GM12878 (cell line): ENCODE measurements at regions not wholly inside any gene's neighbourhood (a gene's known extent, or its start where the extent isn't known, plus 50 kb on each side); places are given as distances from the start of the nearest gene placed in this dataset.

Experiments used
- ATAC-seq: fragments of 200-7000 bp; cut with Tn5 transposase; 3 replicates; pipeline ENCODE4 v1.9.1; 2020; ENCODE audit warnings: mild to moderate bottlenecking, moderate library complexity
- BruUV-seq: library from RNA; stranded (reverse); fragments of 400-500 nt; replicated peaks from 2 replicates; lab custom pipeline; 2021; lab: Mats Ljungman, UMichigan
- CTCF ChIA-PET: fragments of 300-600 bp; sonication (Branson Sonifier 250); formaldehyde crosslinking; extraction: SDS; loops from one replicate; lab custom pipeline; 2021; ENCODE audit warnings: inconsistent platforms; lab: Yijun Ruan, JAX
- POLR2A ChIA-PET: fragments of 350-600 bp; formaldehyde crosslinking; extraction: SDS; loops from one replicate; lab custom pipeline; 2021; ENCODE audit warnings: inconsistent platforms; lab: Charles Lee
- RAD21 ChIA-PET: fragments of 300-600 bp; sonication (Branson Sonifier 250); formaldehyde crosslinking; loops from one replicate; lab custom pipeline; 2023; ENCODE audit warnings: antibody characterized with exemption; ENCODE audit not compliant: unreplicated experiment; lab: Charles Lee
- SMC1A ChIA-PET: fragments of 300-600 bp; sonication (Branson Sonifier 250); formaldehyde crosslinking; loops from one replicate; lab custom pipeline; 2023; ENCODE audit not compliant: unreplicated experiment, uncharacterized antibody; lab: Charles Lee
- DNase-seq: peaks from one replicate; pipeline ENCODE4 v3.0.0-alpha.2; 2011; ENCODE audit warnings: low read depth, low spot score
- FAIRE-seq: peaks from 3 replicates; lab custom pipeline; 2011; peaks lifted over from hg19 to GRCh38; lab: Jason Lieb, UNC
- H2AFZ ChIP-seq: 2 replicates; pipeline ENCODE4 v1.6.0; 2011; ENCODE audit warnings: low read depth, low read length, control low read depth; ENCODE audit not compliant: control insufficient read depth
- H3K27ac ChIP-seq: 2 replicates; pipeline ENCODE4 v1.5.1; 2011; ENCODE audit warnings: control low read depth; ENCODE audit not compliant: control insufficient read depth, insufficient read depth
- H3K27me3 ChIP-seq, 2 experiments: replicated peaks in 1 of 2; 2 replicates each; pipeline versions ENCODE4 v1.6.0 to v1.6.1; 2011; ENCODE audit warnings: low read length in 1 of 2; ENCODE audit not compliant: control insufficient read depth in 2 of 2, insufficient read depth in 2 of 2
- H3K36me3 ChIP-seq, 2 experiments: 2 replicates each; pipeline ENCODE4 v1.5.1; 2011; ENCODE audit warnings: low read length in 1 of 2; ENCODE audit not compliant: control insufficient read depth in 2 of 2, insufficient read depth in 2 of 2
- H3K4me1 ChIP-seq: 2 replicates; pipeline ENCODE4 v1.6.1; 2011; ENCODE audit warnings: mild to moderate bottlenecking, low read length, moderate library complexity, mixed read lengths; ENCODE audit not compliant: control insufficient read depth, insufficient read depth
- H3K4me2 ChIP-seq: 2 replicates; pipeline ENCODE4 v1.6.0; 2011; ENCODE audit warnings: control low read depth; ENCODE audit not compliant: control insufficient read depth, insufficient read depth
- H3K4me3 ChIP-seq: fragments of 200-600 bp; sonication (generic); 2 replicates; pipeline ENCODE4 v1.5.1; 2016
- H3K79me2 ChIP-seq: 2 replicates; pipeline ENCODE4 v1.6.0; 2011; ENCODE audit warnings: low read length; ENCODE audit not compliant: control insufficient read depth, insufficient read depth
- H3K9ac ChIP-seq: 2 replicates; pipeline ENCODE4 v1.8.0; 2011; ENCODE audit warnings: low read length, control low read depth, mixed read lengths; ENCODE audit not compliant: control insufficient read depth, insufficient read depth
- H3K9me3 ChIP-seq: replicated peaks from 3 replicates; pipeline ENCODE4 v1.5.1; 2011; ENCODE audit warnings: mild to moderate bottlenecking, low read length; ENCODE audit not compliant: control insufficient read depth, insufficient read depth
- H4K20me1 ChIP-seq: 2 replicates; pipeline ENCODE4 v1.6.0; 2011; ENCODE audit not compliant: control insufficient read depth, insufficient read depth
- FOXM1 ChIP-seq: IDR thresholded peaks from 2 replicates; pipeline ENCODE4 v1.6.1; 2012; ENCODE audit warnings: low read depth, mild to moderate bottlenecking, inconsistent platforms, low read length, moderate library complexity
- MTA3 ChIP-seq: IDR thresholded peaks from 2 replicates; pipeline ENCODE4 v1.6.1; 2012; ENCODE audit warnings: low read length, inconsistent platforms, borderline replicate concordance
- NFXL1 ChIP-seq: fragments of 450-650 bp; IDR thresholded peaks from 2 replicates; pipeline ENCODE4 v1.6.1; 2017; ENCODE audit warnings: antibody characterized with exemption, mild to moderate bottlenecking, borderline replicate concordance
- NFYA ChIP-seq: IDR thresholded peaks from 2 replicates; pipeline ENCODE4 v1.6.1; 2011; ENCODE audit warnings: low read depth, mild to moderate bottlenecking, low read length, improper control_type of control experiment, borderline replicate concordance
- RAD51 ChIP-seq: fragments of 450-650 bp; IDR thresholded peaks from 2 replicates; pipeline ENCODE4 v1.6.1; 2016; ENCODE audit warnings: moderate library complexity, mild to moderate bottlenecking, inconsistent platforms
- RFX5 ChIP-seq: IDR thresholded peaks from 2 replicates; pipeline ENCODE4 v1.6.1; 2011; ENCODE audit warnings: low read depth, low read length, improper control_type of control experiment
- SIX5 ChIP-seq: IDR thresholded peaks from 2 replicates; pipeline ENCODE4 v1.6.1; 2011; ENCODE audit warnings: mild to moderate bottlenecking, low read depth, low read length, moderate library complexity; ENCODE audit not compliant: severe bottlenecking
- TAF1 ChIP-seq: IDR thresholded peaks from 2 replicates; pipeline ENCODE4 v1.6.1; 2011; ENCODE audit warnings: mild to moderate bottlenecking, low read depth, low read length, borderline replicate concordance
- WRNIP1 ChIP-seq: IDR thresholded peaks from 2 replicates; pipeline ENCODE4 v1.6.1; 2011; ENCODE audit warnings: low read depth, low read length, improper control_type of control experiment, borderline replicate concordance
- ZNF217 ChIP-seq: fragments of 450-650 bp; IDR thresholded peaks from 2 replicates; pipeline ENCODE4 v1.6.1; 2017; ENCODE audit warnings: antibody characterized with exemption, mild to moderate bottlenecking
- WGBS: methylation state at CpG from one replicate; pipeline ENCODE4 v1.1.6; 2016; ENCODE audit warnings: low lambda C conversion rate; ENCODE audit not compliant: insufficient replicate concordance, insufficient coverage; ENCODE audit errors: missing lambda C conversion rate; 5-methylcytosine and 5-hydroxymethylcytosine counted together
- in situ Hi-C: fragments of 300-500 bp; cut with MboI; formaldehyde crosslinking; loops from 9 replicates; pipeline ENCODE4 v1.14.3; 2018; ENCODE audit warnings: mixed read lengths
- intact Hi-C: fragments of 100-400 bp; cut with micrococcal nuclease; formaldehyde crosslinking; loops from one replicate; pipeline ENCODE4 v1.14.2; 2022; ENCODE audit not compliant: unreplicated experiment
- TF ChIP-seq, protein P1 (sequence below): IDR thresholded peaks from 2 replicates; pipeline ENCODE4 v1.6.1; 2011; ENCODE audit warnings: mild to moderate bottlenecking, low read depth, low read length, moderate library complexity; ENCODE audit not compliant: insufficient replicate concordance
- TF ChIP-seq, protein P2 (sequence below): fragments of 450-650 bp; formaldehyde crosslinking; IDR thresholded peaks from 2 replicates; pipeline ENCODE4 v1.4.0; 2020; ENCODE audit warnings: mild to moderate bottlenecking, moderate library complexity

DNA sequence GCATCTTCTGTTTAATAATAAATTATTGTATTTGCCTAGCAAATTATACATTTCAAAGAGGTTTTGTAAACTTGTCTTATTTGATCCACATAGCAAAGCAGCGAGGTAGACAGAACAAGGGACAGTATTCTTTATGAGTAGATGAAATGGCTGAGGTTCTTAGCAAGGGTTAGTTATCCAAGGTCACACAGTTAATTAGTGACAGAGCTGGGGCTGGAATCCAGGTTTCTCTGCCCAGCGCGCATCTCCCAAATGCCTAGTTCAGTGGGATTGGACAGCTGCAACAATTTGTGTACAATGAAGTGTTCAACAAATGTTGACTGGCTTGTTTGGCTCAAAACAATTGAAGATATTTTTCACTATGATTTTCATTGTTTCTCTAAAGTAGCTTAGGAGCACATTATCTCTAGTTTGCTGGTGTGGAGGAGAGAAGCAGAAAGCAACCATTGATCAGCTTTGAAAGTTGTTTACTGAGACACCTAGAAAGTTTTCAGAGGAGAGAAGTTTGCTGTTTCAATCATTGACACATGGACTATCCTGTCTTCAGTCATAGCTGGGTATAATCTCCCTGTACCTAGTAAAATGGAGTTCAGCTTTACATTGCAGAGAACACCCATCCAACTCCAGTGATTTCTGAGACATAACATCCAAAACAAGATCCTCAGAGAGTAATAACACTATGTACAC lies 270.6 kb downstream of the FAT3 start:
- no peak overlapping the region for H3K27ac ChIP-seq
- RAD21 ChIA-PET, result no interaction called here
- TF ChIP-seq NFXL1 (no peak), TAF1 (no peak)
- H3K9me3 ChIP-seq, result no peaks in the 10 kb centered on the region
- ATAC-seq, result no peak
- SMC1A ChIA-PET, result no interaction called here
- H3K4me2 ChIP-seq, result no peak overlapping the region
- no peaks in the 10 kb centered on the region; a peak in 1 of 4 replicates for H3K27me3 ChIP-seq
- H3K9ac ChIP-seq, result no peak overlapping the region
- H3K36me3 ChIP-seq, result no peaks in the 10 kb centered on the region
- DNase-seq, result no peak
- 58% methylated on average over 3 of the region's 3 CpGs for WGBS
- no peaks in the 10 kb centered on the region for H3K79me2 ChIP-seq
- no peaks in the 10 kb centered on the region for H3K4me1 ChIP-seq
- intact Hi-C loops, result no loop called here
- H4K20me1 ChIP-seq, result no peaks in the 10 kb centered on the region
- H3K4me3 ChIP-seq, result no peak overlapping the region
- in situ Hi-C loops, result no loop called here
- POLR2A ChIA-PET, result no interaction called here
- CTCF ChIA-PET, result no interaction called here
- FAIRE-seq, result no peak
- no peak overlapping the region for H2AFZ ChIP-seq
- BruUV-seq, result no TSS peak

DNA sequence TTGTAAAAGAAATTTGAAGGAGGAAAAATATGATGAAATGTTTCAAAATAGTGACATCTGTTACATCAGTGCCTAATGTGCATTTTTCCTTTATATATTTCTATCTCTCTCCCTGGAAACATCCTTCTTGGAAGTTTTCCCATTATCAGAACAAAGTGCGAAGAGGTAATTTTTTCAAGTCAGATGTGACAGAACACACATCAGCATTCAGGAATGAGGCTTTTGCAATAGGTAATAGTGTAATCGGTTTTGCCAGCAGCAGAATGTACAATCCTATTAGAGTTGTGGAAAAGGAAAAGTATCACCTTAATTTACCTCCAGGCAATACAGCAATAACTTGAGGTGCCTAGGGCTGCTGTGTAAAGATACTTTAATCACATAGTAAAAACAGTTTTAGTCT lies 275.8 kb downstream of the FAT3 start:
- ChIA-PET POLR2A (no interaction called here), RAD21 (no interaction called here), CTCF (no interaction called here), SMC1A (no interaction called here)
- no peak for DNase-seq
- in situ Hi-C loops (no loop called here), intact Hi-C loops (no loop called here)
- H3K36me3 ChIP-seq, result no peaks in the 10 kb centered on the region
- H3K9me3 ChIP-seq, result no peaks in the 10 kb centered on the region
- no peak overlapping the region for H3K4me2 ChIP-seq
- ATAC-seq, result no peak
- H4K20me1 ChIP-seq, result no peaks in the 10 kb centered on the region
- H2AFZ ChIP-seq, result no peak overlapping the region
- no peak for FAIRE-seq
- H3K27me3 ChIP-seq, result no peaks in the 10 kb centered on the region; a peak in 1 of 4 replicates
- no peak overlapping the region for H3K27ac ChIP-seq
- BruUV-seq, result no TSS peak
- H3K4me3 ChIP-seq, result no peak overlapping the region
- H3K4me1 ChIP-seq, result no peaks in the 10 kb centered on the region
- WGBS, result 21% methylated on average over 2 of the region's 2 CpGs
- no peak overlapping the region for H3K9ac ChIP-seq
- H3K79me2 ChIP-seq, result no peaks in the 10 kb centered on the region
- TF ChIP-seq NFYA (no peak), RFX5 (no peak), SIX5 (no peak), ZNF217 (no peak), MTA3 (no peak), RAD51 (no peak), FOXM1 (no peak), WRNIP1 (no peak)
- TF ChIP-seq, protein P1, sequence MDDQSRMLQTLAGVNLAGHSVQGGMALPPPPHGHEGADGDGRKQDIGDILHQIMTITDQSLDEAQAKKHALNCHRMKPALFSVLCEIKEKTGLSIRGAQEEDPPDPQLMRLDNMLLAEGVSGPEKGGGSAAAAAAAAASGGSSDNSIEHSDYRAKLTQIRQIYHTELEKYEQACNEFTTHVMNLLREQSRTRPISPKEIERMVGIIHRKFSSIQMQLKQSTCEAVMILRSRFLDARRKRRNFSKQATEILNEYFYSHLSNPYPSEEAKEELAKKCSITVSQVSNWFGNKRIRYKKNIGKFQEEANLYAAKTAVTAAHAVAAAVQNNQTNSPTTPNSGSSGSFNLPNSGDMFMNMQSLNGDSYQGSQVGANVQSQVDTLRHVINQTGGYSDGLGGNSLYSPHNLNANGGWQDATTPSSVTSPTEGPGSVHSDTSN, result no peak
- TF ChIP-seq, protein P2, sequence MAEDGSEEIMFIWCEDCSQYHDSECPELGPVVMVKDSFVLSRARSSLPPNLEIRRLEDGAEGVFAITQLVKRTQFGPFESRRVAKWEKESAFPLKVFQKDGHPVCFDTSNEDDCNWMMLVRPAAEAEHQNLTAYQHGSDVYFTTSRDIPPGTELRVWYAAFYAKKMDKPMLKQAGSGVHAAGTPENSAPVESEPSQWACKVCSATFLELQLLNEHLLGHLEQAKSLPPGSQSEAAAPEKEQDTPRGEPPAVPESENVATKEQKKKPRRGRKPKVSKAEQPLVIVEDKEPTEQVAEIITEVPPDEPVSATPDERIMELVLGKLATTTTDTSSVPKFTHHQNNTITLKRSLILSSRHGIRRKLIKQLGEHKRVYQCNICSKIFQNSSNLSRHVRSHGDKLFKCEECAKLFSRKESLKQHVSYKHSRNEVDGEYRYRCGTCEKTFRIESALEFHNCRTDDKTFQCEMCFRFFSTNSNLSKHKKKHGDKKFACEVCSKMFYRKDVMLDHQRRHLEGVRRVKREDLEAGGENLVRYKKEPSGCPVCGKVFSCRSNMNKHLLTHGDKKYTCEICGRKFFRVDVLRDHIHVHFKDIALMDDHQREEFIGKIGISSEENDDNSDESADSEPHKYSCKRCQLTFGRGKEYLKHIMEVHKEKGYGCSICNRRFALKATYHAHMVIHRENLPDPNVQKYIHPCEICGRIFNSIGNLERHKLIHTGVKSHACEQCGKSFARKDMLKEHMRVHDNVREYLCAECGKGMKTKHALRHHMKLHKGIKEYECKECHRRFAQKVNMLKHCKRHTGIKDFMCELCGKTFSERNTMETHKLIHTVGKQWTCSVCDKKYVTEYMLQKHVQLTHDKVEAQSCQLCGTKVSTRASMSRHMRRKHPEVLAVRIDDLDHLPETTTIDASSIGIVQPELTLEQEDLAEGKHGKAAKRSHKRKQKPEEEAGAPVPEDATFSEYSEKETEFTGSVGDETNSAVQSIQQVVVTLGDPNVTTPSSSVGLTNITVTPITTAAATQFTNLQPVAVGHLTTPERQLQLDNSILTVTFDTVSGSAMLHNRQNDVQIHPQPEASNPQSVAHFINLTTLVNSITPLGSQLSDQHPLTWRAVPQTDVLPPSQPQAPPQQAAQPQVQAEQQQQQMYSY (CRISPR knock-in tag), result no peak
